A673 (cell line): ENCODE measurements at regions not wholly inside any gene's neighbourhood (a gene's known extent, or its start where the extent isn't known, plus 50 kb on each side); places are given as distances from the start of the nearest gene placed in this dataset.

Experiments
- BruUV-seq: library from RNA; stranded (reverse); fragments of 400-500 nt; replicated peaks from 2 replicates; lab custom pipeline; 2021; lab: Mats Ljungman, UMichigan
- CTCF ChIA-PET: fragments of 300-600 bp; sonication (Branson Sonifier 250); formaldehyde crosslinking; loops from one replicate; lab custom pipeline; 2022; ENCODE audit warnings: antibody characterized with exemption; lab: Charles Lee
- POLR2A ChIA-PET: fragments of 300-600 bp; sonication (Branson Sonifier 250); formaldehyde crosslinking; loops from one replicate; lab custom pipeline; 2022; ENCODE audit warnings: antibody characterized with exemption; ENCODE audit not compliant: low non-redundant PET; lab: Charles Lee
- DNase-seq: peaks from one replicate; pipeline ENCODE4 v3.0.0-alpha.2; 2015; ENCODE audit warnings: low spot score
- H3K27ac ChIP-seq: fragments of 200-600 bp; sonication (generic); 2 replicates; pipeline ENCODE4 v1.5.1; 2016; ENCODE audit warnings: mixed run types, low read depth, mild to moderate bottlenecking, mixed read lengths, antibody characterized with exemption, low read length; ENCODE audit not compliant: poor library complexity, severe bottlenecking
- H3K27me3 ChIP-seq: fragments of 200-600 bp; sonication (generic); replicated peaks from 2 replicates; pipeline ENCODE4 v1.6.1; 2017; ENCODE audit warnings: mixed run types, low read depth, mild to moderate bottlenecking, mixed read lengths, antibody characterized with exemption, low read length; ENCODE audit not compliant: insufficient read depth, poor library complexity
- H3K36me3 ChIP-seq: fragments of 200-600 bp; sonication (generic); 2 replicates; pipeline ENCODE4 v1.6.1; 2016; ENCODE audit warnings: mixed run types, mild to moderate bottlenecking, mixed read lengths, antibody characterized with exemption, low read length; ENCODE audit not compliant: insufficient read depth, poor library complexity, severe bottlenecking
- H3K4me1 ChIP-seq: fragments of 200-600 bp; sonication (generic); 2 replicates; pipeline ENCODE4 v1.6.1; 2017; ENCODE audit warnings: mixed run types, mild to moderate bottlenecking, mixed read lengths, antibody characterized with exemption, low read length; ENCODE audit not compliant: insufficient read depth, poor library complexity, severe bottlenecking
- H3K4me3 ChIP-seq: fragments of 200-600 bp; sonication (generic); 2 replicates; pipeline ENCODE4 v1.5.1; 2016; ENCODE audit warnings: low read depth, mixed run types, mild to moderate bottlenecking, mixed read lengths, low read length; ENCODE audit not compliant: poor library complexity, severe bottlenecking
- H3K9me3 ChIP-seq: fragments of 200-600 bp; sonication (generic); 2 replicates; pipeline ENCODE4 v1.6.1; 2016; ENCODE audit warnings: mixed run types, low read depth, mild to moderate bottlenecking, mixed read lengths, antibody characterized with exemption, low read length; ENCODE audit not compliant: poor library complexity, severe bottlenecking
- EZH2 ChIP-seq: fragments of 200-600 bp; sonication (generic); IDR thresholded peaks from 2 replicates; pipeline ENCODE4 v1.6.1; 2017; ENCODE audit warnings: borderline replicate concordance, low read depth, mild to moderate bottlenecking, mixed read lengths, antibody characterized with exemption, low read length; ENCODE audit not compliant: poor library complexity, severe bottlenecking
- intact Hi-C: fragments of 100-400 bp; cut with micrococcal nuclease; formaldehyde crosslinking; loops from one replicate; pipeline ENCODE4 v1.10.0; 2022; ENCODE audit not compliant: unreplicated experiment
- TF ChIP-seq, protein P1 (sequence below): fragments of 300-800, 200-600 bp; sonication (generic); conservative IDR thresholded peaks from 2 replicates; pipeline ENCODE4 v1.5.1; 2017; ENCODE audit warnings: low read depth, mild to moderate bottlenecking, antibody characterized with exemption, low read length, moderate library complexity, mixed read lengths

DNA sequence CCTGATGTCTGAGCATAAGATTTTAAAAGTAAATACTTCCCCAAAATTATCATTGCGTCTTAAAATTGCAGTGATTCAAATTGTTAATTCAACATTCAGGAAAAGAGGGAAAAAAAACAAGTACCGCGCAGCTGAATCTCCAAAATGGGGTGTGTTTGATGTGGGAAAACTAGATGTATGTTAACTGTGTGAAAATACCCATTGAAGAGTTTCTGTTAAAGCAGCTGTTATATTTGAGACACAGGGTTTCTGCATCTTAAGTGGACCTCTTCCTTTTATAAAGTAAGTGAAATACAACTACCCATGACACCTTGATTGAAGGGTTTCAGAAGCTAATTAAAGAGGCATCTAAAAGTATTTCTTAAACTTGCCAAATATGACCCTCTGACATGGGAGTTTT lies 1186.1 kb downstream of the NLGN4X start:
- intact Hi-C loops: no loop called here
- no peaks in the 10 kb centered on the region for H3K27me3 ChIP-seq
- DNase-seq: no peak
- CTCF ChIA-PET: no interaction called here
- no peak overlapping the region for H3K27ac ChIP-seq
- no peak for TF ChIP-seq EZH2
- TF ChIP-seq, protein P1, sequence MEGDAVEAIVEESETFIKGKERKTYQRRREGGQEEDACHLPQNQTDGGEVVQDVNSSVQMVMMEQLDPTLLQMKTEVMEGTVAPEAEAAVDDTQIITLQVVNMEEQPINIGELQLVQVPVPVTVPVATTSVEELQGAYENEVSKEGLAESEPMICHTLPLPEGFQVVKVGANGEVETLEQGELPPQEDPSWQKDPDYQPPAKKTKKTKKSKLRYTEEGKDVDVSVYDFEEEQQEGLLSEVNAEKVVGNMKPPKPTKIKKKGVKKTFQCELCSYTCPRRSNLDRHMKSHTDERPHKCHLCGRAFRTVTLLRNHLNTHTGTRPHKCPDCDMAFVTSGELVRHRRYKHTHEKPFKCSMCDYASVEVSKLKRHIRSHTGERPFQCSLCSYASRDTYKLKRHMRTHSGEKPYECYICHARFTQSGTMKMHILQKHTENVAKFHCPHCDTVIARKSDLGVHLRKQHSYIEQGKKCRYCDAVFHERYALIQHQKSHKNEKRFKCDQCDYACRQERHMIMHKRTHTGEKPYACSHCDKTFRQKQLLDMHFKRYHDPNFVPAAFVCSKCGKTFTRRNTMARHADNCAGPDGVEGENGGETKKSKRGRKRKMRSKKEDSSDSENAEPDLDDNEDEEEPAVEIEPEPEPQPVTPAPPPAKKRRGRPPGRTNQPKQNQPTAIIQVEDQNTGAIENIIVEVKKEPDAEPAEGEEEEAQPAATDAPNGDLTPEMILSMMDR: no peak
- H3K4me3 ChIP-seq: no peak overlapping the region
- no peaks in the 10 kb centered on the region for H3K9me3 ChIP-seq
- no peaks in the 10 kb centered on the region for H3K36me3 ChIP-seq
- H3K4me1 ChIP-seq: no peaks in the 10 kb centered on the region
- no TSS peak for BruUV-seq
- POLR2A ChIA-PET: interaction anchor here (0.6 kb wide), 1 partner anchor 82 kb away, joined by 4 read pairs; no protein-coding TSS in a partner anchor

DNA sequence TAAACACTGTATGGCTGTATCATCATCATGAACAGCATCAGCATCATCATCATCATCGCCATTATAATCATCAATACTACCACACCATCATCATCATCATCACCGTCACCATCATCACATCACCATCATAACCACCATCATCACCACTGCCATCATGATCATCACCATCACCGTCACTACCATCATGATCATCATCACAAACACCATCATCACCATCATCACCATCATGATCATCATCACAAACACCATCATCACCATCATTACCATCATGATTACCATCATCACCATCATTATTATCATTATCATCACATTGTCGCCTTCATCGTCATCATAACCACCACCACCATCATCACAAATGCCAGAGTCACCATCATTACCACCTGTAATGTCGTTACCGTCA lies 1196.9 kb downstream of the NLGN4X start:
- BruUV-seq: no TSS peak
- POLR2A ChIA-PET: no interaction called here
- no peak for TF ChIP-seq EZH2
- TF ChIP-seq, protein P1: no peak
- CTCF ChIA-PET: no interaction called here
- no peaks in the 10 kb centered on the region for H3K9me3 ChIP-seq
- H3K4me3 ChIP-seq: no peak overlapping the region
- no peaks in the 10 kb centered on the region for H3K36me3 ChIP-seq
- no peak for DNase-seq
- H3K27ac ChIP-seq: no peak overlapping the region
- intact Hi-C loops: no loop called here
- H3K27me3 ChIP-seq: no peaks in the 10 kb centered on the region
- no peaks in the 10 kb centered on the region for H3K4me1 ChIP-seq

DNA sequence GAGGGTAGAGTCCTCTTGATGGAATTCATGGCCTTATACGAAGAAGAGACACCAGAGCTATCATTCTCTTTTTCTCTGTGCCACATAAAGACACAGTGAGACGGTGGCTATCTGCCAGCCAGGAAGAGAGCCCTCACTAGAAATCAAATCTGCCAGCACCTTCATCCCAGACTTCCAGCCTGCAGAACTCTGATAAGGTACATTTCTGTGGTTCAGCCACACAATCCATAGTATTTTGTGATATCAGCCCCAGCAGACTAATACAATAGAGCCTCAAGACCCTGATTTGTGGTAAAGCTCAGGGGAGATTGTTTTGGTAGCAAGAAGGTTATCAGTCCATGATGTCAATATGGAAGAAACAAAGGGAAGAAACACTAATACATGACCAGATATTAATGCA lies 1213.2 kb downstream of the NLGN4X start:
- POLR2A ChIA-PET: no interaction called here
- intact Hi-C loops: no loop called here

More for the DNA sequence above, 1213.2 kb downstream of the NLGN4X start:
- Histone ChIP-seq H3K9me3 (no peaks in the 10 kb centered on the region), H3K4me3 (no peak overlapping the region), H3K27ac (no peak overlapping the region), H3K36me3 (no peaks in the 10 kb centered on the region), H3K27me3 (no peaks in the 10 kb centered on the region), H3K4me1 (no peaks in the 10 kb centered on the region)
- TF ChIP-seq EZH2: no peak
- TF ChIP-seq, protein P1: no peak
- BruUV-seq: no TSS peak
- DNase-seq: no peak
- CTCF ChIA-PET: no interaction called here
